ENCODE measurements at regions not wholly inside any gene's neighbourhood (a gene's known extent, or its start where the extent isn't known, plus 50 kb on each side); places are given as distances from the start of the nearest gene placed in this dataset.

GRCh38 chr4:160350944-160351343, 1248.1 kb downstream of the RAPGEF2 start:
- H3K4me3 ChIP-seq (replicated peaks in 1 of 3; ENCODE audit: insufficient read depth in 1 of 3, low read depth in 2 of 3, low read length in 3 of 3): no peak overlapping the region
- DNase-seq (ENCODE audit: low spot score) (no peak), FAIRE-seq (no peak), ATAC-seq (no peak)
- H3K79me2 ChIP-seq (ENCODE audit: insufficient read depth, low read length): no peaks in the 10 kb centered on the region
- no peaks in the 10 kb centered on the region for H3K36me3 ChIP-seq (replicated peaks in 1 of 2; ENCODE audit: control insufficient read depth in 1 of 2, insufficient read depth in 2 of 2, low read length in 2 of 2)
- BruUV-seq (replicated peaks): no TSS peak
- H3K4me2 ChIP-seq (ENCODE audit: low read depth, low read length): no peak overlapping the region
- TF ChIP-seq TAF1 (CRISPR knock-in tag; IDR thresholded peaks at IDR 0.05): no peak
- no peak overlapping the region for H3K27ac ChIP-seq (ENCODE audit: extremely low read length, insufficient read depth, low read length)
- CTCF ChIA-PET (ENCODE audit: low intra/inter-chr PET ratio, low total read pairs): no interaction called here
- no peaks in the 10 kb centered on the region for H3K4me1 ChIP-seq (ENCODE audit: insufficient read depth, low read length)
- no peaks in the 10 kb centered on the region for H3K9me3 ChIP-seq (ENCODE audit: low read length)
- H3K9ac ChIP-seq (ENCODE audit: insufficient read depth, low read depth, low read length): no peak overlapping the region
- in situ Hi-C loops (cut with HindIII; ENCODE audit: extremely low pct_ligation_motif_present, low pct_unique_long_range_greater_than_20kb): no loop called here
- WGBS (ENCODE audit: low lambda C conversion rate): 10% methylated on average over 6 of the region's 6 CpGs
- intact Hi-C loops (cut with micrococcal nuclease; ENCODE audit: unreplicated experiment): no loop called here
- H4K20me1 ChIP-seq (ENCODE audit: insufficient read depth, low read length): no peaks in the 10 kb centered on the region
- no peak overlapping the region for H2AFZ ChIP-seq (ENCODE audit: low read length)
- H3K27me3 ChIP-seq (ENCODE audit: control insufficient read depth in 1 of 2, insufficient read depth in 2 of 2, low read length in 2 of 2): no peaks in the 10 kb centered on the region; a peak in 1 of 5 replicates
- POLR2A ChIA-PET: no interaction called here

- no peak overlapping the region for H3K27ac ChIP-seq (ENCODE audit: extremely low read length, insufficient read depth, low read length)
- no TSS peak for BruUV-seq (replicated peaks)
- intact Hi-C loops (cut with micrococcal nuclease; ENCODE audit: unreplicated experiment): no loop called here
- no peak for DNase-seq (ENCODE audit: low spot score)
- ChIA-PET CTCF (ENCODE audit: low intra/inter-chr PET ratio, low total read pairs) (no interaction called here), POLR2A (no interaction called here)
- H3K9ac ChIP-seq (ENCODE audit: insufficient read depth, low read depth, low read length): no peak overlapping the region
- TF ChIP-seq MTF1 (CRISPR knock-in tag; IDR thresholded peaks at IDR 0.05): no peak
- no peaks in the 10 kb centered on the region; a peak in 1 of 5 replicates for H3K27me3 ChIP-seq (ENCODE audit: control insufficient read depth in 1 of 2, insufficient read depth in 2 of 2, low read length in 2 of 2)
- in situ Hi-C loops (cut with HindIII; ENCODE audit: extremely low pct_ligation_motif_present, low pct_unique_long_range_greater_than_20kb): no loop called here
- H3K4me2 ChIP-seq (ENCODE audit: low read depth, low read length): no peak overlapping the region
- WGBS (ENCODE audit: low lambda C conversion rate): 29% methylated on average over 2 of the region's 2 CpGs
- no peak for FAIRE-seq
- H3K9me3 ChIP-seq (ENCODE audit: low read length): no peaks in the 10 kb centered on the region
- H3K4me3 ChIP-seq (replicated peaks in 1 of 3; ENCODE audit: insufficient read depth in 1 of 3, low read depth in 2 of 3, low read length in 3 of 3): no peak overlapping the region
- H2AFZ ChIP-seq (ENCODE audit: low read length): no peak overlapping the region
- no peak for ATAC-seq
- H3K36me3 ChIP-seq (replicated peaks in 1 of 2; ENCODE audit: control insufficient read depth in 1 of 2, insufficient read depth in 2 of 2, low read length in 2 of 2): no peaks in the 10 kb centered on the region
- H3K79me2 ChIP-seq (ENCODE audit: insufficient read depth, low read length): no peaks in the 10 kb centered on the region
- H3K4me1 ChIP-seq (ENCODE audit: insufficient read depth, low read length): no peaks in the 10 kb centered on the region
- no peaks in the 10 kb centered on the region for H4K20me1 ChIP-seq (ENCODE audit: insufficient read depth, low read length)
These were observed 1249.8 kb downstream of the RAPGEF2 start for GRCh38 chr4:160352637-160353036.

- TF ChIP-seq ZNF484 (CRISPR knock-in tag; IDR thresholded peaks at IDR 0.05; ENCODE audit: borderline replicate concordance, low read depth): no peak
These were observed 1250.7 kb downstream of the RAPGEF2 start for GRCh38 chr4:160353548-160353947.

More at GRCh38 chr4:160353548-160353947, 1250.7 kb downstream of the RAPGEF2 start:
- intact Hi-C loops (cut with micrococcal nuclease; ENCODE audit: unreplicated experiment): no loop called here
- CTCF ChIA-PET (ENCODE audit: low intra/inter-chr PET ratio, low total read pairs): no interaction called here
- H3K9me3 ChIP-seq (ENCODE audit: low read length): no peaks in the 10 kb centered on the region
- H3K4me1 ChIP-seq (ENCODE audit: insufficient read depth, low read length): no peaks in the 10 kb centered on the region
- no peaks in the 10 kb centered on the region; a peak in 1 of 5 replicates for H3K27me3 ChIP-seq (ENCODE audit: control insufficient read depth in 1 of 2, insufficient read depth in 2 of 2, low read length in 2 of 2)
- no peaks in the 10 kb centered on the region for H3K36me3 ChIP-seq (replicated peaks in 1 of 2; ENCODE audit: control insufficient read depth in 1 of 2, insufficient read depth in 2 of 2, low read length in 2 of 2)
- no peak for FAIRE-seq
- H3K27ac ChIP-seq (ENCODE audit: extremely low read length, insufficient read depth, low read length): no peak overlapping the region
- no peaks in the 10 kb centered on the region for H3K79me2 ChIP-seq (ENCODE audit: insufficient read depth, low read length)
- ATAC-seq: no peak
- DNase-seq (ENCODE audit: low spot score): no peak
- H4K20me1 ChIP-seq (ENCODE audit: insufficient read depth, low read length): no peaks in the 10 kb centered on the region
- H2AFZ ChIP-seq (ENCODE audit: low read length): no peak overlapping the region
- 9% methylated on average over 5 of the region's 5 CpGs for WGBS (ENCODE audit: low lambda C conversion rate)
- H3K9ac ChIP-seq (ENCODE audit: insufficient read depth, low read depth, low read length): no peak overlapping the region
- BruUV-seq (replicated peaks): no TSS peak
- no peak overlapping the region for H3K4me2 ChIP-seq (ENCODE audit: low read depth, low read length)
- POLR2A ChIA-PET: no interaction called here
- H3K4me3 ChIP-seq (replicated peaks in 1 of 3; ENCODE audit: insufficient read depth in 1 of 3, low read depth in 2 of 3, low read length in 3 of 3): no peak overlapping the region
- in situ Hi-C loops (cut with HindIII; ENCODE audit: extremely low pct_ligation_motif_present, low pct_unique_long_range_greater_than_20kb): no loop called here
